ENCODE measurements at regions not wholly inside any gene's neighbourhood (a gene's known extent, or its start where the extent isn't known, plus 50 kb on each side); places are given as distances from the start of the nearest gene placed in this dataset.
A peak's percentile ranks its signal among the peaks of the same experiment; 100 is the strongest.
"Not testable (repeated sequence)": the region's sequence is repeated elsewhere in the genome, so short reads cannot be mapped to it uniquely, and the experiment has no call there.

GRCh38 chr20:30295967-30296366 lies 961.5 kb upstream of the DEFB115 start:
- not testable (repeated sequence) for DNase-seq (ENCODE audit: low spot score)

- not testable (repeated sequence) for DNase-seq (ENCODE audit: low spot score)
Measured at GRCh38 chr20:30297878-30298595, 959.4 kb upstream of the DEFB115 start.

GRCh38 chr20:30300220-30300642 lies 957.2 kb upstream of the DEFB115 start:
- DNase-seq (ENCODE audit: low spot score) = not testable (repeated sequence)

- DNase-seq (ENCODE audit: low spot score) = not testable (repeated sequence)
Measured at GRCh38 chr20:30302786-30303185, 954.7 kb upstream of the DEFB115 start.

- not testable (repeated sequence) for DNase-seq (ENCODE audit: low spot score)
Measured at GRCh38 chr20:30309938-30310337, 947.5 kb upstream of the DEFB115 start.

GRCh38 chr20:30310385-30310784 lies 947.1 kb upstream of the DEFB115 start:
- DNase-seq (ENCODE audit: low spot score) = not testable (repeated sequence)

GRCh38 chr20:30312220-30312619 lies 945.2 kb upstream of the DEFB115 start:
- not testable (repeated sequence) for DNase-seq (ENCODE audit: low spot score)

- DNase-seq (ENCODE audit: low spot score) = not testable (repeated sequence)
Measured at GRCh38 chr20:30313660-30314059, 943.8 kb upstream of the DEFB115 start.

- peak; percentile 43 for DNase-seq (ENCODE audit: low spot score)
Measured at GRCh38 chr20:30316063-30316462, 941.4 kb upstream of the DEFB115 start.

- not testable (repeated sequence) for DNase-seq (ENCODE audit: low spot score)
Measured at GRCh38 chr20:30316532-30317299, 940.7 kb upstream of the DEFB115 start.

GRCh38 chr20:30333744-30334143 lies 923.7 kb upstream of the DEFB115 start:
- DNase-seq (ENCODE audit: low spot score) = not testable (repeated sequence)

- DNase-seq (ENCODE audit: low spot score) = not testable (repeated sequence)
Measured at GRCh38 chr20:30337556-30337955, 919.9 kb upstream of the DEFB115 start.

GRCh38 chr20:30348932-30349331 lies 908.5 kb upstream of the DEFB115 start:
- not testable (repeated sequence) for DNase-seq (ENCODE audit: low spot score)

- DNase-seq (ENCODE audit: low spot score) = not testable (repeated sequence)
Measured at GRCh38 chr20:30356854-30357467, 900.5 kb upstream of the DEFB115 start.

GRCh38 chr20:30361756-30362155 lies 895.7 kb upstream of the DEFB115 start:
- DNase-seq (ENCODE audit: low spot score) = not testable (repeated sequence)

- not testable (repeated sequence) for DNase-seq (ENCODE audit: low spot score)
Measured at GRCh38 chr20:30376430-30376766, 881.1 kb upstream of the DEFB115 start.

- DNase-seq (ENCODE audit: low spot score) = peak; percentile 64
Measured at GRCh38 chr20:30376767-30377658, 880.5 kb upstream of the DEFB115 start.

GRCh38 chr20:30378317-30378716 lies 879.1 kb upstream of the DEFB115 start:
- not testable (repeated sequence) for DNase-seq (ENCODE audit: low spot score)

GRCh38 chr20:30378721-30379120 lies 878.7 kb upstream of the DEFB115 start:
- DNase-seq (ENCODE audit: low spot score) = not testable (repeated sequence)

GRCh38 chr20:30384841-30385240 lies 872.6 kb upstream of the DEFB115 start:
- DNase-seq (ENCODE audit: low spot score) = not testable (repeated sequence)

- not testable (repeated sequence) for DNase-seq (ENCODE audit: low spot score)
Measured at GRCh38 chr20:30386099-30386498, 871.4 kb upstream of the DEFB115 start.

- not testable (repeated sequence) for DNase-seq (ENCODE audit: low spot score)
Measured at GRCh38 chr20:30387823-30388222, 869.6 kb upstream of the DEFB115 start.

Data from globus pallidus (tissue), 1 donor.